LNCAP (cell line): ENCODE measurements at regions not wholly inside any gene's neighbourhood (a gene's known extent, or its start where the extent isn't known, plus 50 kb on each side); places are given as distances from the start of the nearest gene placed in this dataset.

Experiments used
- CTCF ChIP-seq: fragments of 450-650 bp; IDR thresholded peaks from 2 replicates; pipeline ENCODE4 v1.5.1; 2017; ENCODE audit warnings: mild to moderate bottlenecking

- no peak for TF ChIP-seq CTCF
These were observed 60.8 kb upstream of the KRAS start for GRCh38 chr12:25311506-25311905.

- no peak for TF ChIP-seq CTCF
These were observed 58.0 kb upstream of the KRAS start for GRCh38 chr12:25308756-25309155.

GRCh38 chr12:25307818-25308217 is 57.1 kb upstream of the KRAS start:
- TF ChIP-seq CTCF = no peak

GRCh38 chr12:25301798-25302197 is 51.1 kb upstream of the KRAS start:
- TF ChIP-seq CTCF = no peak
